Hepatocyte (in vitro differentiated cells): ENCODE measurements at regions not wholly inside any gene's neighbourhood (a gene's known extent, or its start where the extent isn't known, plus 50 kb on each side); places are given as distances from the start of the nearest gene placed in this dataset.

ENCODE experiments used
- EZH2 ChIP-seq: fragments of 200-600 bp; sonication (generic); IDR thresholded peaks from 2 replicates; pipeline ENCODE4 v1.6.1; 2016; ENCODE audit warnings: antibody characterized with exemption, mild to moderate bottlenecking, borderline replicate concordance
- TF ChIP-seq, protein P1 (sequence below): fragments of 200-600 bp; sonication (generic); IDR thresholded peaks from 2 replicates; pipeline ENCODE4 v1.5.1; 2016; ENCODE audit warnings: antibody characterized with exemption, mild to moderate bottlenecking; ENCODE audit not compliant: poor library complexity

DNA sequence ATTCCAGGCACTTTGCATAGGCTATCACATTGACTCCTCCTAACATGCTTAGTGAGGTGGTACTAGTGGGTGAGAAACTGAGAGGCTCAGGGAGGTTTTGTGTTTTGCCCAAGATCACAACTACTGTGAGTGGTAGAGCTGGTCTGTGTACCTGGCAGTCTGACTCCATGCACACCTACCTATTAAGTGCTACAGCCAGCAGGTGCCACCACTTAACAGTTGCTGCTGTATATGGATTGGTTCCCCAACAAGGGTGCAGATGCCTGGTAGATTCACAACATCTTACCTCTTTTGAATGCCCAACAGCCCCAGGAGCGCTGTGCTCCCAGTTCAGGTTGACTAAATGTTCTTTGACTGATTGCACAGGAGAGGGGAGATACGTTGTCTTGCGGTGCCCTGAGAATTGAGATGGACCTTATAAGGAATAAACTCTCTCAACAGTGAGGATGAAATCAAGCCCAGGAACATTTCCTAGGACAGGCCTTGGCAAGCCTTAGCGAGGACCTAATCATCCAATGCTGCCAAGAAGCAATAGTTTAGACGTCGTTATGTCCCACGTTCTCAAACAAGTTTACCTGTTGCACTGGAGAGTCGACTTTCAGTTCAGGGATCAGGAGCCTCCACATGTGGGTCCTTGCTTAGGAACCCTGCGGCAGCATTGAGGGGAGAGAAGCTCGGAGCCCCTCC lies 78.9 kb upstream of the F3 start:
- TF ChIP-seq, protein P1, sequence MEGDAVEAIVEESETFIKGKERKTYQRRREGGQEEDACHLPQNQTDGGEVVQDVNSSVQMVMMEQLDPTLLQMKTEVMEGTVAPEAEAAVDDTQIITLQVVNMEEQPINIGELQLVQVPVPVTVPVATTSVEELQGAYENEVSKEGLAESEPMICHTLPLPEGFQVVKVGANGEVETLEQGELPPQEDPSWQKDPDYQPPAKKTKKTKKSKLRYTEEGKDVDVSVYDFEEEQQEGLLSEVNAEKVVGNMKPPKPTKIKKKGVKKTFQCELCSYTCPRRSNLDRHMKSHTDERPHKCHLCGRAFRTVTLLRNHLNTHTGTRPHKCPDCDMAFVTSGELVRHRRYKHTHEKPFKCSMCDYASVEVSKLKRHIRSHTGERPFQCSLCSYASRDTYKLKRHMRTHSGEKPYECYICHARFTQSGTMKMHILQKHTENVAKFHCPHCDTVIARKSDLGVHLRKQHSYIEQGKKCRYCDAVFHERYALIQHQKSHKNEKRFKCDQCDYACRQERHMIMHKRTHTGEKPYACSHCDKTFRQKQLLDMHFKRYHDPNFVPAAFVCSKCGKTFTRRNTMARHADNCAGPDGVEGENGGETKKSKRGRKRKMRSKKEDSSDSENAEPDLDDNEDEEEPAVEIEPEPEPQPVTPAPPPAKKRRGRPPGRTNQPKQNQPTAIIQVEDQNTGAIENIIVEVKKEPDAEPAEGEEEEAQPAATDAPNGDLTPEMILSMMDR, result no peak
- no peak for TF ChIP-seq EZH2
